HEK293 (cell line): ENCODE measurements at regions not wholly inside any gene's neighbourhood (a gene's known extent, or its start where the extent isn't known, plus 50 kb on each side); places are given as distances from the start of the nearest gene placed in this dataset.

Experiments
- CTCF ChIA-PET: fragments of 350-600 bp; formaldehyde crosslinking; extraction: SDS; loops from one replicate; lab custom pipeline; 2021; ENCODE audit warnings: antibody characterized with exemption; lab: Yijun Ruan, JAX
- POLR2A ChIA-PET: fragments of 300-600 bp; formaldehyde crosslinking; extraction: SDS; loops from one replicate; lab custom pipeline; 2020; ENCODE audit warnings: antibody characterized with exemption, inconsistent platforms; lab: Yijun Ruan, JAX
- H3K27ac ChIP-seq: fragments of 200-500 bp; sonication (Bioruptor generic); 2 replicates; pipeline ENCODE4 v1.5.1; 2014; ENCODE audit warnings: low read depth, low read length, control low read depth, inconsistent platforms; ENCODE audit errors: extremely low read depth
- H3K36me3 ChIP-seq, 2 experiments: fragments of 200-500 bp in 1 of 2; sonication (Bioruptor generic) in 1 of 2; 1 replicate in 1 of 2; 2 replicates in 1 of 2; pipeline ENCODE4 v1.5.1; 2014 to 2017; ENCODE audit warnings: inconsistent platforms in 2 of 2, low read length in 2 of 2; ENCODE audit not compliant: control insufficient read depth in 2 of 2, insufficient read depth in 1 of 2
- H3K4me1 ChIP-seq: fragments of 200-500 bp; sonication (Bioruptor generic); 2 replicates; pipeline ENCODE4 v1.5.1; 2014; ENCODE audit warnings: mild to moderate bottlenecking, low read length, inconsistent platforms; ENCODE audit not compliant: control insufficient read depth, insufficient read depth
- H3K4me3 ChIP-seq: 2 replicates; pipeline ENCODE4 v1.5.1; 2011; ENCODE audit warnings: low read depth, mild to moderate bottlenecking, control low read depth, low read length, moderate library complexity
- H3K9me3 ChIP-seq: fragments of 200-500 bp; sonication (Bioruptor generic); 2 replicates; pipeline ENCODE4 v1.5.1; 2014; ENCODE audit warnings: low read depth, low read length, inconsistent platforms; ENCODE audit not compliant: control insufficient read depth, insufficient read depth
- HOXC10 ChIP-seq: sonication (generic); formaldehyde crosslinking; IDR thresholded peaks from 2 replicates; pipeline ENCODE4 v1.8.1; 2023; ENCODE audit warnings: mild to moderate bottlenecking, missing genetic modification reagents
- INSM2 ChIP-seq: fragments of 450-650 bp; formaldehyde crosslinking; IDR thresholded peaks from 2 replicates; pipeline ENCODE4 v1.5.1; 2016; ENCODE audit warnings: missing biosample characterization, missing genetic modification characterization
- KLF10 ChIP-seq: fragments of 450-650 bp; IDR thresholded peaks from 2 replicates; pipeline ENCODE4 v1.5.1; 2018; ENCODE audit warnings: missing biosample characterization, mild to moderate bottlenecking, missing genetic modification characterization
- OVOL3 ChIP-seq: fragments of 450-650 bp; formaldehyde crosslinking; IDR thresholded peaks from 2 replicates; pipeline ENCODE4 v1.5.1; 2016; ENCODE audit warnings: missing biosample characterization, missing genetic modification characterization
- SCRT1 ChIP-seq: fragments of 450-650 bp; formaldehyde crosslinking; IDR thresholded peaks from 2 replicates; pipeline ENCODE4 v1.5.1; 2016; ENCODE audit warnings: missing biosample characterization, missing genetic modification characterization, borderline replicate concordance
- SP7 ChIP-seq: fragments of 450-650 bp; formaldehyde crosslinking; IDR thresholded peaks from 2 replicates; pipeline ENCODE4 v1.5.1; 2016; ENCODE audit warnings: missing biosample characterization, missing genetic modification characterization
- ZBTB17 ChIP-seq: fragments of 450-650 bp; formaldehyde crosslinking; IDR thresholded peaks from 2 replicates; pipeline ENCODE4 v1.5.1; 2016; ENCODE audit warnings: missing biosample characterization, missing genetic modification characterization
- ZBTB26 ChIP-seq: fragments of 450-650 bp; formaldehyde crosslinking; optimal IDR thresholded peaks from 2 replicates; pipeline ENCODE3; 2016; ENCODE audit warnings: missing biosample characterization, mild to moderate bottlenecking, missing genetic modification characterization
- ZEB2 ChIP-seq: fragments of 450-650 bp; formaldehyde crosslinking; IDR thresholded peaks from 2 replicates; pipeline ENCODE4 v1.5.1; 2016; ENCODE audit warnings: missing biosample characterization, missing genetic modification characterization
- ZNF148 ChIP-seq: fragments of 450-650 bp; formaldehyde crosslinking; IDR thresholded peaks from 2 replicates; pipeline ENCODE4 v1.5.0; 2017; ENCODE audit warnings: missing biosample characterization, missing genetic modification characterization, borderline replicate concordance
- ZNF324 ChIP-seq: fragments of 450-650 bp; formaldehyde crosslinking; IDR thresholded peaks from 2 replicates; pipeline ENCODE4 v1.5.1; 2016; ENCODE audit warnings: missing biosample characterization, missing genetic modification characterization
- ZNF391 ChIP-seq: fragments of 450-650 bp; formaldehyde crosslinking; IDR thresholded peaks from 2 replicates; pipeline ENCODE4 v1.5.1; 2016; ENCODE audit warnings: low read depth, missing biosample characterization, missing genetic modification characterization, borderline replicate concordance
- ZNF514 ChIP-seq: fragments of 450-650 bp; formaldehyde crosslinking; IDR thresholded peaks from 2 replicates; pipeline ENCODE4 v1.5.1; 2016; ENCODE audit warnings: missing biosample characterization, missing genetic modification characterization
- ZNF548 ChIP-seq: fragments of 450-650 bp; formaldehyde crosslinking; IDR thresholded peaks from 2 replicates; pipeline ENCODE4 v1.5.1; 2016; ENCODE audit warnings: missing biosample characterization, missing genetic modification characterization
- ZNF571 ChIP-seq: fragments of 450-650 bp; formaldehyde crosslinking; IDR thresholded peaks from 2 replicates; pipeline ENCODE4 v1.5.0; 2017; ENCODE audit warnings: missing biosample characterization, missing genetic modification characterization
- ZNF670 ChIP-seq: fragments of 450-650 bp; formaldehyde crosslinking; IDR thresholded peaks from 2 replicates; pipeline ENCODE4 v1.5.1; 2016; ENCODE audit warnings: missing biosample characterization, missing genetic modification characterization, low read depth
- TF ChIP-seq, protein P1 (sequence below): fragments of 450-650 bp; formaldehyde crosslinking; IDR thresholded peaks from 2 replicates; pipeline ENCODE4 v1.5.1; 2016; ENCODE audit warnings: missing biosample characterization, missing genetic modification characterization
- TF ChIP-seq, protein P2 (sequence below): fragments of 450-650 bp; formaldehyde crosslinking; IDR thresholded peaks from 2 replicates; pipeline ENCODE4 v1.5.1; 2016; ENCODE audit warnings: missing biosample characterization, missing genetic modification characterization

DNA sequence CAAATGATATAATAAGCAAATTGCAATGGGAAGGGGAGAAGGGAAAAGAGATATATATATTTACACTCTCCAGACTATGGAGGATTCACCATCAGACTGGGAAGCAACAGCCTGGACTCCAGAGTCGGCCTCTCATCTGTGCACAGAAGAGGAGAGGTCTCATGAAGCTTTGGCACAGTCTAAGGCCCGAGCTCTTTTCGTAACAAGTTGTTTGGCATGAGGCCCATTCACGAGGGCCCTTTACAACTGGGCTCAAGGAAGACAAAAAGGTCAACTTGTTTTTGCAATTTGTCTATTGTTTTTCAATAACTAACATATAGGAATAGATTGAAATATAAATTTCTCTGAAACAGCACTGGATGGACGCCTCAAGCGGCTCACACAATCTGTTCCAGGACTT lies 66.7 kb upstream of the AJAP1 start:
- no peaks in the 10 kb centered on the region for H3K9me3 ChIP-seq
- ChIA-PET CTCF (no interaction called here), POLR2A (no interaction called here)
- TF ChIP-seq ZNF148 (tag by site-specific recombination) (no peak), ZNF514 (no peak), ZNF670 (no peak)
- TF ChIP-seq, protein P1, sequence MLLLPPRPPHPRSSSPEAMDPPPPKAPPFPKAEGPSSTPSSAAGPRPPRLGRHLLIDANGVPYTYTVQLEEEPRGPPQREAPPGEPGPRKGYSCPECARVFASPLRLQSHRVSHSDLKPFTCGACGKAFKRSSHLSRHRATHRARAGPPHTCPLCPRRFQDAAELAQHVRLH (tag by site-specific recombination) = no peak
- H3K4me3 ChIP-seq = no peak overlapping the region
- H3K27ac ChIP-seq = no peak overlapping the region
- H3K4me1 ChIP-seq = no peaks in the 10 kb centered on the region
- no peaks in the 10 kb centered on the region for H3K36me3 ChIP-seq

GRCh38 chr1:4590756-4591155 lies 63.7 kb upstream of the AJAP1 start:
- CTCF ChIA-PET = no interaction called here
- H3K4me3 ChIP-seq = no peak overlapping the region
- no peak for TF ChIP-seq OVOL3 (tag by site-specific recombination)
- TF ChIP-seq ZNF391 (tag by site-specific recombination) = no peak
- no peak for TF ChIP-seq ZBTB17 (tag by site-specific recombination)
- no peak for TF ChIP-seq SCRT1 (tag by site-specific recombination)
- no peak for TF ChIP-seq ZEB2 (tag by site-specific recombination)
- TF ChIP-seq, protein P2, sequence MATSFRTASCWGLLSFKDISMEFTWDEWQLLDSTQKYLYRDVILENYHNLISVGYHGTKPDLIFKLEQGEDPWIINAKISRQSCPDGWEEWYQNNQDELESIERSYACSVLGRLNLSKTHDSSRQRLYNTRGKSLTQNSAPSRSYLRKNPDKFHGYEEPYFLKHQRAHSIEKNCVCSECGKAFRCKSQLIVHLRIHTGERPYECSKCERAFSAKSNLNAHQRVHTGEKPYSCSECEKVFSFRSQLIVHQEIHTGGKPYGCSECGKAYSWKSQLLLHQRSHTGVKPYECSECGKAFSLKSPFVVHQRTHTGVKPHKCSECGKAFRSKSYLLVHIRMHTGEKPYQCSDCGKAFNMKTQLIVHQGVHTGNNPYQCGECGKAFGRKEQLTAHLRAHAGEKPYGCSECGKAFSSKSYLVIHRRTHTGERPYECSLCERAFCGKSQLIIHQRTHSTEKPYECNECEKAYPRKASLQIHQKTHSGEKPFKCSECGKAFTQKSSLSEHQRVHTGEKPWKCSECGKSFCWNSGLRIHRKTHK (tag by site-specific recombination) = no peak
- no peak for TF ChIP-seq HOXC10 (CRISPR knock-in tag)
- TF ChIP-seq ZNF324 (tag by site-specific recombination) = no peak
- TF ChIP-seq, all 188 proteins: peak for 0
- Histone ChIP-seq H3K27ac (no peak overlapping the region), H3K9me3 (no peaks in the 10 kb centered on the region), H3K4me1 (no peaks in the 10 kb centered on the region), H3K36me3 (no peaks in the 10 kb centered on the region)
- POLR2A ChIA-PET = no interaction called here

- no peaks in the 10 kb centered on the region for H3K9me3 ChIP-seq
- no peaks in the 10 kb centered on the region for H3K4me1 ChIP-seq
- no peak overlapping the region for H3K4me3 ChIP-seq
- H3K27ac ChIP-seq = no peak overlapping the region
- ChIA-PET CTCF (no interaction called here), POLR2A (no interaction called here)
- no peak for TF ChIP-seq KLF10 (tag by site-specific recombination)
- TF ChIP-seq ZNF571 (tag by site-specific recombination) = no peak
- no peak for TF ChIP-seq ZNF548 (tag by site-specific recombination)
- TF ChIP-seq SP7 (tag by site-specific recombination) = no peak
- no peak for TF ChIP-seq INSM2 (tag by site-specific recombination)
- TF ChIP-seq ZBTB26 = no peak
- no peaks in the 10 kb centered on the region for H3K36me3 ChIP-seq
Observed at GRCh38 chr1:4591926-4592325, 62.5 kb upstream of the AJAP1 start.
